H1 (cell line): ENCODE measurements at regions not wholly inside any gene's neighbourhood (a gene's known extent, or its start where the extent isn't known, plus 50 kb on each side); places are given as distances from the start of the nearest gene placed in this dataset.

Source experiments
- CTCF ChIA-PET: fragments of 300-600 bp; sonication (Branson Sonifier 250); formaldehyde crosslinking; loops from one replicate; lab custom pipeline; 2021; ENCODE audit not compliant: partially characterized antibody; lab: Charles Lee
- POLR2A ChIA-PET: fragments of 300-600 bp; sonication (Branson Sonifier 250); formaldehyde crosslinking; loops from one replicate; lab custom pipeline; 2021; ENCODE audit warnings: inconsistent platforms; ENCODE audit not compliant: partially characterized antibody; lab: Charles Lee
- DNase-seq, 2 experiments: peaks; one replicate each; pipeline versions ENCODE4 v3.0.0 to v3.0.0-alpha.2; 2010 to 2022; ENCODE audit warnings: low spot score in 2 of 2, low read depth in 1 of 2, mixed read lengths in 1 of 2
- FAIRE-seq: peaks from 2 replicates; lab custom pipeline; 2011; peaks lifted over from hg19 to GRCh38; lab: Jason Lieb, UNC
- H2AFZ ChIP-seq: 2 replicates; pipeline ENCODE4 v1.8.1; 2012; ENCODE audit warnings: low read length, inconsistent platforms
- H2AK5ac ChIP-seq: 2 replicates; pipeline ENCODE4 v1.6.1; 2013; ENCODE audit warnings: low read depth, low read length
- H2BK120ac ChIP-seq: replicated peaks from 2 replicates; pipeline ENCODE3; 2013; ENCODE audit warnings: low read depth, low read length, inconsistent platforms
- H2BK12ac ChIP-seq: 2 replicates; pipeline ENCODE4 v1.6.1; 2013; ENCODE audit warnings: low read depth, low read length
- H2BK15ac ChIP-seq: 2 replicates; pipeline ENCODE4 v1.6.1; 2013; ENCODE audit warnings: low read length
- H2BK20ac ChIP-seq: 2 replicates; pipeline ENCODE4 v1.6.1; 2013; ENCODE audit warnings: low read length
- H2BK5ac ChIP-seq: 2 replicates; pipeline ENCODE4 v1.6.1; 2013; ENCODE audit warnings: low read depth, low read length
- H3K14ac ChIP-seq: 2 replicates; pipeline ENCODE4 v1.6.1; 2013; ENCODE audit warnings: inconsistent platforms; ENCODE audit not compliant: insufficient read length
- H3K18ac ChIP-seq: 2 replicates; pipeline ENCODE4 v1.6.1; 2013; ENCODE audit warnings: low read length; ENCODE audit errors: extremely low read depth
- H3K23ac ChIP-seq: 2 replicates; pipeline ENCODE4 v1.6.1; 2013; ENCODE audit warnings: inconsistent platforms; ENCODE audit not compliant: insufficient read length
- H3K23me2 ChIP-seq: 2 replicates; pipeline ENCODE4 v1.6.1; 2013; ENCODE audit warnings: low read depth, low read length
- H3K27ac ChIP-seq: 2 replicates; pipeline ENCODE4 v1.6.1; 2011; ENCODE audit warnings: low read depth, low read length, inconsistent platforms
- H3K27me3 ChIP-seq, 4 experiments: replicated peaks in 1 of 4; 1 replicate in 1 of 4; 2 replicates in 3 of 4; pipeline versions ENCODE4 v1.6.1 to v1.8.1; 2011 to 2013; ENCODE audit warnings: low read length in 3 of 4, mild to moderate bottlenecking in 3 of 4, inconsistent platforms in 2 of 4, mixed read lengths in 2 of 4, moderate library complexity in 1 of 4; ENCODE audit not compliant: control insufficient read depth in 3 of 4, insufficient read depth in 3 of 4; ENCODE audit errors: extremely low read depth in 1 of 4
- H3K36me3 ChIP-seq, 4 experiments: 2 replicates each; pipeline versions ENCODE4 v1.6.1 to v1.8.1; 2011 to 2013; ENCODE audit warnings: mild to moderate bottlenecking in 4 of 4, low read length in 3 of 4, moderate library complexity in 2 of 4, control low read depth in 1 of 4, inconsistent platforms in 1 of 4; ENCODE audit not compliant: insufficient read depth in 4 of 4, control insufficient read depth in 2 of 4
- H3K4ac ChIP-seq: replicated peaks from 2 replicates; pipeline ENCODE3; 2013; ENCODE audit warnings: low read length, low read depth, mixed read lengths, inconsistent platforms; ENCODE audit not compliant: insufficient read length
- H3K4me1 ChIP-seq, 4 experiments: replicated peaks in 1 of 4; 1 replicate in 1 of 4; 2 replicates in 3 of 4; pipeline versions ENCODE4 v1.6.1 to v1.8.1; 2011 to 2013; ENCODE audit warnings: low read length in 3 of 4, inconsistent platforms in 2 of 4, mixed read lengths in 1 of 4; ENCODE audit not compliant: insufficient read depth in 4 of 4, control insufficient read depth in 3 of 4
- H3K4me2 ChIP-seq, 2 experiments: 2 replicates each; pipeline versions ENCODE4 v1.6.1 to v1.8.1; 2011 to 2013; ENCODE audit warnings: low read depth in 2 of 2, low read length in 2 of 2, control low read depth in 1 of 2, inconsistent platforms in 1 of 2, mild to moderate bottlenecking in 1 of 2; ENCODE audit not compliant: insufficient read depth in 1 of 2
- H3K4me3 ChIP-seq, 4 experiments: fragments of 200-600, 300-600 bp in 1 of 4; sonication (generic), shearing (Covaris generic), sonication (Bioruptor Twin) in 1 of 4; 2 replicates each; pipeline versions ENCODE4 v1.5.1 to v1.8.1; 2011 to 2016; ENCODE audit warnings: low read length in 4 of 4, low read depth in 3 of 4, control low read depth in 2 of 4, inconsistent platforms in 2 of 4, mild to moderate bottlenecking in 2 of 4, mixed read lengths in 1 of 4, moderate library complexity in 1 of 4; ENCODE audit not compliant: insufficient read depth in 2 of 4; ENCODE audit errors: extremely low read depth in 1 of 4
- H3K56ac ChIP-seq: replicated peaks from 2 replicates; pipeline ENCODE3; 2013; ENCODE audit warnings: low read depth, mild to moderate bottlenecking, mixed read lengths, low read length, inconsistent platforms; ENCODE audit not compliant: insufficient read length
- H3K79me1 ChIP-seq: 2 replicates; pipeline ENCODE4 v1.6.1; 2013; ENCODE audit warnings: low read depth, low read length, control low read depth
- H3K79me2 ChIP-seq, 2 experiments: 2 replicates each; pipeline versions ENCODE4 v1.6.1 to v1.8.1; 2012 to 2013; ENCODE audit warnings: low read length in 2 of 2, mild to moderate bottlenecking in 2 of 2, inconsistent platforms in 1 of 2; ENCODE audit not compliant: insufficient read depth in 2 of 2, control insufficient read depth in 1 of 2
- H3K9ac ChIP-seq, 4 experiments: replicated peaks in 1 of 4; 1 replicate in 1 of 4; 2 replicates in 3 of 4; pipeline versions ENCODE4 v1.6.1 to v1.8.1; 2011 to 2013; ENCODE audit warnings: low read depth in 3 of 4, low read length in 3 of 4, control low read depth in 2 of 4, mild to moderate bottlenecking in 2 of 4, moderate library complexity in 2 of 4, inconsistent platforms in 1 of 4; ENCODE audit errors: extremely low read depth in 1 of 4
- H3K9me3 ChIP-seq, 2 experiments: 2 replicates each; pipeline versions ENCODE4 v1.6.1 to v1.8.1; 2012 to 2013; ENCODE audit warnings: mild to moderate bottlenecking in 2 of 2, moderate library complexity in 2 of 2, control low read depth in 1 of 2, inconsistent platforms in 1 of 2, low read depth in 1 of 2, low read length in 1 of 2, mixed read lengths in 1 of 2; ENCODE audit not compliant: insufficient read depth in 2 of 2
- H4K20me1 ChIP-seq, 2 experiments: replicated peaks in 1 of 2; 2 replicates each; pipeline versions ENCODE3 to v1.8.1; 2011 to 2013; ENCODE audit warnings: inconsistent platforms in 2 of 2, low read length in 2 of 2, mild to moderate bottlenecking in 1 of 2; ENCODE audit not compliant: insufficient read depth in 2 of 2, control insufficient read depth in 1 of 2
- H4K5ac ChIP-seq: 2 replicates; pipeline ENCODE4 v1.6.1; 2013; ENCODE audit warnings: low read length, low read depth, mixed read lengths, inconsistent platforms; ENCODE audit not compliant: insufficient read length
- H4K8ac ChIP-seq: 2 replicates; pipeline ENCODE4 v1.8.0; 2013; ENCODE audit warnings: mild to moderate bottlenecking, moderate library complexity, low read length, inconsistent platforms; ENCODE audit not compliant: insufficient read depth; ENCODE audit errors: extremely low read depth
- H4K91ac ChIP-seq: replicated peaks from 2 replicates; pipeline ENCODE3; 2013; ENCODE audit warnings: low read length, mixed read lengths, inconsistent platforms; ENCODE audit not compliant: insufficient read length
- ATF2 ChIP-seq: IDR thresholded peaks from 2 replicates; pipeline ENCODE4 v1.6.1; 2012; ENCODE audit warnings: low read length, inconsistent platforms
- BCL11A ChIP-seq, 2 experiments: IDR thresholded peaks; one replicate each; pipeline ENCODE4 v1.6.1; 2011; ENCODE audit warnings: low read depth in 2 of 2, low read length in 2 of 2, mild to moderate bottlenecking in 2 of 2
- BRCA1 ChIP-seq: IDR thresholded peaks from 2 replicates; pipeline ENCODE4 v1.6.1; 2012; ENCODE audit warnings: low read depth, low read length, improper control_type of control experiment
- CREB1 ChIP-seq: IDR thresholded peaks from 2 replicates; pipeline ENCODE4 v1.6.1; 2012; ENCODE audit warnings: inconsistent platforms
- CTCF ChIP-seq, 3 experiments: IDR thresholded peaks; 1 replicate in 2 of 3; 2 replicates in 1 of 3; pipeline versions ENCODE4 v1.5.1 to v1.6.1; 2011; ENCODE audit warnings: low read length in 3 of 3, mild to moderate bottlenecking in 3 of 3, inconsistent platforms in 2 of 3, low read depth in 1 of 3, moderate library complexity in 1 of 3; ENCODE audit not compliant: insufficient read depth in 1 of 3; ENCODE audit errors: control extremely low read depth in 1 of 3
- EP300 ChIP-seq, 2 experiments: IDR thresholded peaks; 1 replicate in 1 of 2; 2 replicates in 1 of 2; pipeline ENCODE4 v1.6.1; 2011 to 2012; ENCODE audit warnings: low read depth in 2 of 2, low read length in 2 of 2, mild to moderate bottlenecking in 2 of 2, borderline replicate concordance in 1 of 2, inconsistent platforms in 1 of 2, moderate library complexity in 1 of 2
- JUN ChIP-seq: IDR thresholded peaks from 2 replicates; pipeline ENCODE4 v1.6.1; 2011; ENCODE audit warnings: low read depth, mild to moderate bottlenecking, improper control_type of control experiment, low read length
- PHF8 ChIP-seq: fragments of 200-600 bp; sonication (generic); conservative IDR thresholded peaks from 2 replicates; pipeline ENCODE4 v1.7.1; 2012; ENCODE audit warnings: low read depth, mild to moderate bottlenecking, inconsistent platforms, low read length, moderate library complexity
- RBBP5 ChIP-seq: IDR thresholded peaks from 2 replicates; pipeline ENCODE4 v1.7.1; 2012; ENCODE audit warnings: low read depth, mild to moderate bottlenecking, inconsistent platforms, low read length, moderate library complexity, borderline replicate concordance
- TAF1 ChIP-seq: IDR thresholded peaks from 2 replicates; pipeline ENCODE4 v1.6.1; 2011; ENCODE audit warnings: mild to moderate bottlenecking, low read depth, low read length
- TCF12 ChIP-seq: IDR thresholded peaks from 2 replicates; pipeline ENCODE4 v1.6.1; 2011; ENCODE audit warnings: low read depth, mild to moderate bottlenecking, low read length
- WGBS, 2 experiments: shearing (Covaris generic) in 1 of 2; methylation state at CpG; one replicate each; pipeline versions ENCODE4 v1.1.6 to v1.1.7; 2013 to 2015; ENCODE audit warnings: low lambda C conversion rate in 2 of 2, mixed read lengths in 2 of 2, inconsistent platforms in 1 of 2, low coverage in 1 of 2, missing lambda C conversion rate in 1 of 2; ENCODE audit not compliant: insufficient replicate concordance in 2 of 2, insufficient coverage in 1 of 2, insufficient read length in 1 of 2; ENCODE audit errors: extremely low coverage in 1 of 2, missing lambda C conversion rate in 1 of 2; 5-methylcytosine and 5-hydroxymethylcytosine counted together

- WGBS, 2 experiments, result 91% methylated on average over 1 of the region's 1 CpG; no CpG with 5 or more reads in 1 of the 2 experiments
- no peak overlapping the region for H2AFZ ChIP-seq
- FAIRE-seq (no peak), DNase-seq (no peak)
- H3K79me1 ChIP-seq, result no peaks in the 10 kb centered on the region
- H3K27me3 ChIP-seq, result no peaks in the 10 kb centered on the region
- H3K79me2 ChIP-seq, result no peaks in the 10 kb centered on the region
- H2AK5ac ChIP-seq, result no peak overlapping the region
- H4K91ac ChIP-seq, result no peak overlapping the region
- no peak overlapping the region for H3K27ac ChIP-seq
- H4K5ac ChIP-seq, result no peak overlapping the region
- CTCF ChIA-PET, result no interaction called here
- no peak overlapping the region for H3K9ac ChIP-seq
- no peak overlapping the region for H3K56ac ChIP-seq
- H2BK12ac ChIP-seq, result no peak overlapping the region
- no peaks in the 10 kb centered on the region for H4K20me1 ChIP-seq
- no peaks in the 10 kb centered on the region for H3K36me3 ChIP-seq
- H3K4me3 ChIP-seq, result no peak overlapping the region
- H2BK15ac ChIP-seq, result no peak overlapping the region
- no peak overlapping the region for H3K4me2 ChIP-seq
- H3K18ac ChIP-seq, result no peak overlapping the region
- H2BK20ac ChIP-seq, result no peak overlapping the region
- no peaks in the 10 kb centered on the region for H3K4me1 ChIP-seq
- H3K23me2 ChIP-seq, result no peaks in the 10 kb centered on the region
- no peak overlapping the region for H4K8ac ChIP-seq
- no peak overlapping the region for H2BK120ac ChIP-seq
- no peaks in the 10 kb centered on the region for H3K9me3 ChIP-seq
- no peak overlapping the region for H3K14ac ChIP-seq
- no peak overlapping the region for H3K23ac ChIP-seq
- no peak overlapping the region for H2BK5ac ChIP-seq
- H3K4ac ChIP-seq, result no peak overlapping the region
- POLR2A ChIA-PET, result no interaction called here
- TF ChIP-seq TAF1 (no peak), BRCA1 (no peak), CREB1 (no peak), JUN (no peak), ATF2 (no peak), PHF8 (no peak), EP300 (IDR thresholded peaks at IDR 0.05; ENCODE audit: borderline replicate concordance in 1 of 2, low read depth in 2 of 2, low read length in 2 of 2) (no peak), CTCF (IDR thresholded peaks at IDR 0.05; ENCODE audit: control extremely low read depth in 1 of 3, insufficient read depth in 1 of 3, low read depth in 1 of 3, low read length in 3 of 3) (no peak), BCL11A (IDR thresholded peaks at IDR 0.05; ENCODE audit: low read depth in 2 of 2, low read length in 2 of 2) (no peak), RBBP5 (no peak), TCF12 (no peak)
Observed at GRCh38 chrX:45553417-45553816, 352.7 kb upstream of the DIPK2B start.
